Breast epithelium (tissue), 3 donors: ENCODE measurements at regions not wholly inside any gene's neighbourhood (a gene's known extent, or its start where the extent isn't known, plus 50 kb on each side); places are given as distances from the start of the nearest gene placed in this dataset.

Source experiments
- POLR2A ChIP-seq: fragments of 450-650 bp; IDR thresholded peaks from one replicate; pipeline ENCODE4 v1.6.1; 2016; ENCODE audit warnings: antibody characterized with exemption, mild to moderate bottlenecking, moderate library complexity
- TF ChIP-seq, protein P1 (sequence below), 3 donors: fragments of 450-650 bp; IDR thresholded peaks; one replicate each; pipeline ENCODE4 v1.5.1; 2016 to 2017; ENCODE audit warnings: antibody characterized with exemption in 3 of 3, mild to moderate bottlenecking in 3 of 3, moderate library complexity in 3 of 3

DNA sequence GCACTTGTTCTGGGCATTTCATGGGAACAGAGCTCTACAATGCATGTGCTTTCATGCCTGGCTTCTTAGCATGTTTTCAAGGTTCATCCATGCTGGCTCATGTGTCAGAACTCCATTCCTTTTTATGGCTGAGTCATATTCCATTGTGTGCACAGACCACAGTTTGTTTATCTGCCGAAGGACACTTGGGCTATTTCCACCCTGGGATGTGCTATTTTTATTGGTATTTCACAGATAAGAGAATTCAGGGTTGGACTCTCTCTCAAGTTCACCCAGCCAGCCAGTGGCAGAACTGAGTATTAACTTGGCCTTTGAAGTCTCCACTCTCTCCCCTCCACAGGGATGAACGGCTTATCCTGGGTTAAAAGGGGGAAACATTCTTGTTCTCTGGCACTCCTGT lies 190.7 kb upstream of the GPR26 start:
- no peak for TF ChIP-seq POLR2A
- TF ChIP-seq, protein P1, sequence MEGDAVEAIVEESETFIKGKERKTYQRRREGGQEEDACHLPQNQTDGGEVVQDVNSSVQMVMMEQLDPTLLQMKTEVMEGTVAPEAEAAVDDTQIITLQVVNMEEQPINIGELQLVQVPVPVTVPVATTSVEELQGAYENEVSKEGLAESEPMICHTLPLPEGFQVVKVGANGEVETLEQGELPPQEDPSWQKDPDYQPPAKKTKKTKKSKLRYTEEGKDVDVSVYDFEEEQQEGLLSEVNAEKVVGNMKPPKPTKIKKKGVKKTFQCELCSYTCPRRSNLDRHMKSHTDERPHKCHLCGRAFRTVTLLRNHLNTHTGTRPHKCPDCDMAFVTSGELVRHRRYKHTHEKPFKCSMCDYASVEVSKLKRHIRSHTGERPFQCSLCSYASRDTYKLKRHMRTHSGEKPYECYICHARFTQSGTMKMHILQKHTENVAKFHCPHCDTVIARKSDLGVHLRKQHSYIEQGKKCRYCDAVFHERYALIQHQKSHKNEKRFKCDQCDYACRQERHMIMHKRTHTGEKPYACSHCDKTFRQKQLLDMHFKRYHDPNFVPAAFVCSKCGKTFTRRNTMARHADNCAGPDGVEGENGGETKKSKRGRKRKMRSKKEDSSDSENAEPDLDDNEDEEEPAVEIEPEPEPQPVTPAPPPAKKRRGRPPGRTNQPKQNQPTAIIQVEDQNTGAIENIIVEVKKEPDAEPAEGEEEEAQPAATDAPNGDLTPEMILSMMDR (IDR thresholded peaks at IDR 0.05) = no peak
